ENCODE measurements at regions not wholly inside any gene's neighbourhood (a gene's known extent, or its start where the extent isn't known, plus 50 kb on each side); places are given as distances from the start of the nearest gene placed in this dataset.

DNA sequence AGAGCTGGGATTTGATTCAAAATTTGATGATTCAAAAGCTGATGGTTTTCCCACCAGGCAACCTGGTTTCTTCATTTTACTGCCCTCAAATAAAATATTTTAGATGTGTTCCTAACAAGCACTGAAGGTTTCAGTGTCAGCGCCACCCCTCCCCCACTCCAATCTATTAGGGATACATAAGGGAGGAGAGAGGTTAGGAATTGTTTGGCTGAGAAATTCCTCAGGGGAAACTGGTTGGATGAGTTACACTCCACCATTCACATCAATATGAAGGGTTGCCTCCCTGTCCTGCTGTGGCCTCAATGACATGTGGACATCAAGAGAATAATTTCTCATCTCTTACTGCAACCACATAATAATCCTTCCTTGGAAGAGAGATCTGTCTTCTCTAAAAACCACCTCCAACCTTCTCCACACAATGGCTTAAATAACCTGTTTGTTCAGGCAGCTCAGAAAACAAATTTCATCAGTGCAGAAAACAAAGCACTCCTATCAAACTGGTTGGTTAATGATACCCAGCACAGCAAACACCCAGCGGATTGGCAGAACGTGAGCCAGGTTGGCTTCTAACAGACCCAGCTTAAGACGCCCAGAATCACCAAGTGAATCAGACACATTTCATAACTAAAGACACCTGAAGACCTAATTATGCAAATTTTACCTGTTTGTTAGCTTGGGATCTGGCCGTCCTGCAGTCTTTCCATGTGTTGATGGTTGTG lies 136.0 kb upstream of the SGK1 start:
- TF ChIP-seq, protein P1, sequence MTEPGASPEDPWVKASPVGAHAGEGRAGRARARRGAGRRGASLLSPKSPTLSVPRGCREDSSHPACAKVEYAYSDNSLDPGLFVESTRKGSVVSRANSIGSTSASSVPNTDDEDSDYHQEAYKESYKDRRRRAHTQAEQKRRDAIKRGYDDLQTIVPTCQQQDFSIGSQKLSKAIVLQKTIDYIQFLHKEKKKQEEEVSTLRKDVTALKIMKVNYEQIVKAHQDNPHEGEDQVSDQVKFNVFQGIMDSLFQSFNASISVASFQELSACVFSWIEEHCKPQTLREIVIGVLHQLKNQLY (CRISPR knock-in tag; conservative IDR thresholded peaks at IDR 0.05): no peak
- TF ChIP-seq CHD1 (IDR thresholded peaks at IDR 0.05; ENCODE audit: low read length) (no peak), DPF2 (IDR thresholded peaks at IDR 0.05) (no peak), CCNT2 (IDR thresholded peaks at IDR 0.05; ENCODE audit: borderline replicate concordance, extremely low read depth, insufficient read length, low read depth, low read length) (no peak), POLR2A (conservative IDR thresholded peaks at IDR 0.05) (no peak), SP2 (IDR thresholded peaks at IDR 0.05; ENCODE audit: extremely low read depth, low read depth, low read length, poor library complexity, severe bottlenecking) (no peak), ELF4 (CRISPR knock-in tag; IDR thresholded peaks at IDR 0.05) (no peak), JUN (IDR thresholded peaks at IDR 0.05; ENCODE audit: borderline replicate concordance, low read depth, low read length) (no peak), JUN (CRISPR knock-in tag; IDR thresholded peaks at IDR 0.05; ENCODE audit: borderline replicate concordance) (no peak), SREBF2 (CRISPR knock-in tag; IDR thresholded peaks at IDR 0.05) (no peak), ZC3H4 (CRISPR knock-in tag; IDR thresholded peaks at IDR 0.05; ENCODE audit: borderline replicate concordance) (no peak)
- TF ChIP-seq, protein P2, sequence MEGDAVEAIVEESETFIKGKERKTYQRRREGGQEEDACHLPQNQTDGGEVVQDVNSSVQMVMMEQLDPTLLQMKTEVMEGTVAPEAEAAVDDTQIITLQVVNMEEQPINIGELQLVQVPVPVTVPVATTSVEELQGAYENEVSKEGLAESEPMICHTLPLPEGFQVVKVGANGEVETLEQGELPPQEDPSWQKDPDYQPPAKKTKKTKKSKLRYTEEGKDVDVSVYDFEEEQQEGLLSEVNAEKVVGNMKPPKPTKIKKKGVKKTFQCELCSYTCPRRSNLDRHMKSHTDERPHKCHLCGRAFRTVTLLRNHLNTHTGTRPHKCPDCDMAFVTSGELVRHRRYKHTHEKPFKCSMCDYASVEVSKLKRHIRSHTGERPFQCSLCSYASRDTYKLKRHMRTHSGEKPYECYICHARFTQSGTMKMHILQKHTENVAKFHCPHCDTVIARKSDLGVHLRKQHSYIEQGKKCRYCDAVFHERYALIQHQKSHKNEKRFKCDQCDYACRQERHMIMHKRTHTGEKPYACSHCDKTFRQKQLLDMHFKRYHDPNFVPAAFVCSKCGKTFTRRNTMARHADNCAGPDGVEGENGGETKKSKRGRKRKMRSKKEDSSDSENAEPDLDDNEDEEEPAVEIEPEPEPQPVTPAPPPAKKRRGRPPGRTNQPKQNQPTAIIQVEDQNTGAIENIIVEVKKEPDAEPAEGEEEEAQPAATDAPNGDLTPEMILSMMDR (IDR thresholded peaks at IDR 0.05 in 2 of 3, conservative IDR thresholded peaks at IDR 0.05 in 1 of 3; ENCODE audit: insufficient read depth in 2 of 3, low read depth in 1 of 3, low read length in 3 of 3): no peak
- TF ChIP-seq, protein P3, sequence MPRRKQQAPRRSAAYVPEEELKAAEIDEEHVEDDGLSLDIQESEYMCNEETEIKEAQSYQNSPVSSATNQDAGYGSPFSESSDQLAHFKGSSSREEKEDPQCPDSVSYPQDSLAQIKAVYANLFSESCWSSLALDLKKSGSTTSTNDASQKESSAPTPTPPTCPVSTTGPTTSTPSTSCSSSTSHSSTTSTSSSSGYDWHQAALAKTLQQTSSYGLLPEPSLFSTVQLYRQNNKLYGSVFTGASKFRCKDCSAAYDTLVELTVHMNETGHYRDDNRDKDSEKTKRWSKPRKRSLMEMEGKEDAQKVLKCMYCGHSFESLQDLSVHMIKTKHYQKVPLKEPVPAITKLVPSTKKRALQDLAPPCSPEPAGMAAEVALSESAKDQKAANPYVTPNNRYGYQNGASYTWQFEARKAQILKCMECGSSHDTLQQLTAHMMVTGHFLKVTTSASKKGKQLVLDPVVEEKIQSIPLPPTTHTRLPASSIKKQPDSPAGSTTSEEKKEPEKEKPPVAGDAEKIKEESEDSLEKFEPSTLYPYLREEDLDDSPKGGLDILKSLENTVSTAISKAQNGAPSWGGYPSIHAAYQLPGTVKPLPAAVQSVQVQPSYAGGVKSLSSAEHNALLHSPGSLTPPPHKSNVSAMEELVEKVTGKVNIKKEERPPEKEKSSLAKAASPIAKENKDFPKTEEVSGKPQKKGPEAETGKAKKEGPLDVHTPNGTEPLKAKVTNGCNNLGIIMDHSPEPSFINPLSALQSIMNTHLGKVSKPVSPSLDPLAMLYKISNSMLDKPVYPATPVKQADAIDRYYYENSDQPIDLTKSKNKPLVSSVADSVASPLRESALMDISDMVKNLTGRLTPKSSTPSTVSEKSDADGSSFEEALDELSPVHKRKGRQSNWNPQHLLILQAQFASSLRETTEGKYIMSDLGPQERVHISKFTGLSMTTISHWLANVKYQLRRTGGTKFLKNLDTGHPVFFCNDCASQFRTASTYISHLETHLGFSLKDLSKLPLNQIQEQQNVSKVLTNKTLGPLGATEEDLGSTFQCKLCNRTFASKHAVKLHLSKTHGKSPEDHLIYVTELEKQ (CRISPR knock-in tag; IDR thresholded peaks at IDR 0.05): no peak
